ENCODE measurements at regions not wholly inside any gene's neighbourhood (a gene's known extent, or its start where the extent isn't known, plus 50 kb on each side); places are given as distances from the start of the nearest gene placed in this dataset.
"Not testable (repeated sequence)": the region's sequence is repeated elsewhere in the genome, so short reads cannot be mapped to it uniquely, and the experiment has no call there.

DNA sequence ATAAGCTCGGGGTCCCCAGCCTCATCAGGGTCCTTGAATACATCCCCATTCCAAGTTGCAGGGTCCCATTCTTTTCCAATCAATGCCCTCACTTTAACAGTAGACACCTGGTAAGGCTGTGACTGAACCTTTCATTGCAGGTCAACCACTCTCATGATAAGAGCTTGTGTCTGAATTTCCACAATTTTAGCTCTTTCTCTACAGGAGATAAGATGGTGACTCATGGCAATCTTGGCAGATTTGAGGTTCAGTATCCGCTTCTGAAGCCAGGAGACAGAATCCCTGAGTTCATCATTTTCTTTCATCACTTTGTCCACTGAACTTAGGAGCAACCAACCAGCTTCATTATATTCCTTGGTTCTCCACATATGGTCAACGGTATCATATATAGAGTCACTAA, 409.9 kb downstream of the TMEM232 start:
- not testable (repeated sequence) for H3K4me3 ChIP-seq (ENCODE audit: low read depth in 1 of 2, low read length in 2 of 2); H3K27ac ChIP-seq (ENCODE audit: low read length); H3K9me3 ChIP-seq (ENCODE audit: control insufficient read depth in 1 of 2, low read length in 2 of 2); H3K27me3 ChIP-seq (ENCODE audit: low read depth, low read length); H3K36me3 ChIP-seq (ENCODE audit: control insufficient read depth in 1 of 2, insufficient read depth in 2 of 2, low read length in 2 of 2); H3K4me1 ChIP-seq (ENCODE audit: control insufficient read depth in 1 of 2, insufficient read depth in 2 of 2, low read length in 2 of 2)

DNA sequence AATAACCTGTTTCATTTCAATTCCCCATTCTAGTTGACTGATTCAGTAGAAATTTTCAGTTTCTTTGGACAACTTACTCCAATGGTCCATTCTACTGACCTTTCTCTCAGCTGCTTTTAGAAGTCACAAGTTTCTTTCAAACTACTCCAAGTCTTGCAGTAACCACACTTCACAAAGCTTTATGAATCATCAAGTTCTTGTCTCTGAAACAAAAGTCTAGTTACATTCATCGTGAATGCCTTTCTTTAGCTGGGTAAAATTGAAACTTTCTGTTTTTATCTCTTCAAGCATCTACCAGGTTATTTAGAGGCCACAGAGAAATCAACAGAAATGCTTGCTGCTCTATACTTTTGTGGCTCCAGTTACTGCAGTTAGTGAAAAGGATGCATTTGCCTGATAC, 405.4 kb downstream of the TMEM232 start:
- H3K9me3 ChIP-seq (ENCODE audit: control insufficient read depth in 1 of 2, low read length in 2 of 2) = no peaks in the 10 kb centered on the region
- no peaks in the 10 kb centered on the region for H3K36me3 ChIP-seq (ENCODE audit: control insufficient read depth in 1 of 2, insufficient read depth in 2 of 2, low read length in 2 of 2)
- H3K4me1 ChIP-seq (ENCODE audit: control insufficient read depth in 1 of 2, insufficient read depth in 2 of 2, low read length in 2 of 2) = no peaks in the 10 kb centered on the region
- no peak overlapping the region for H3K27ac ChIP-seq (ENCODE audit: low read length)
- no peaks in the 10 kb centered on the region for H3K27me3 ChIP-seq (ENCODE audit: low read depth, low read length)
- no peak overlapping the region for H3K4me3 ChIP-seq (ENCODE audit: low read depth in 1 of 2, low read length in 2 of 2)

- H3K36me3 ChIP-seq (ENCODE audit: control insufficient read depth in 1 of 2, insufficient read depth in 2 of 2, low read length in 2 of 2) = no peaks in the 10 kb centered on the region
- no peaks in the 10 kb centered on the region for H3K9me3 ChIP-seq (ENCODE audit: control insufficient read depth in 1 of 2, low read length in 2 of 2)
Observed at GRCh38 chr5:110323357-110323756, 403.1 kb downstream of the TMEM232 start.

GRCh38 chr5:110323832-110324231, 402.6 kb downstream of the TMEM232 start:
- Histone ChIP-seq H3K4me3 (ENCODE audit: low read depth in 1 of 2, low read length in 2 of 2) (no peak overlapping the region), H3K9me3 (ENCODE audit: control insufficient read depth in 1 of 2, low read length in 2 of 2) (no peaks in the 10 kb centered on the region), H3K27ac (ENCODE audit: low read length) (no peak overlapping the region), H3K27me3 (ENCODE audit: low read depth, low read length) (no peaks in the 10 kb centered on the region), H3K36me3 (ENCODE audit: control insufficient read depth in 1 of 2, insufficient read depth in 2 of 2, low read length in 2 of 2) (no peaks in the 10 kb centered on the region), H3K4me1 (ENCODE audit: control insufficient read depth in 1 of 2, insufficient read depth in 2 of 2, low read length in 2 of 2) (no peaks in the 10 kb centered on the region)

More at GRCh38 chr5:110323357-110323756, 403.1 kb downstream of the TMEM232 start:
- Histone ChIP-seq H3K4me1 (ENCODE audit: control insufficient read depth in 1 of 2, insufficient read depth in 2 of 2, low read length in 2 of 2) (no peaks in the 10 kb centered on the region), H3K27me3 (ENCODE audit: low read depth, low read length) (no peaks in the 10 kb centered on the region), H3K4me3 (ENCODE audit: low read depth in 1 of 2, low read length in 2 of 2) (no peak overlapping the region), H3K27ac (ENCODE audit: low read length) (no peak overlapping the region)

GRCh38 chr5:110324876-110325275, 401.6 kb downstream of the TMEM232 start:
- H3K27me3 ChIP-seq (ENCODE audit: low read depth, low read length) = no peaks in the 10 kb centered on the region
- H3K9me3 ChIP-seq (ENCODE audit: control insufficient read depth in 1 of 2, low read length in 2 of 2) = no peaks in the 10 kb centered on the region
- H3K27ac ChIP-seq (ENCODE audit: low read length) = no peak overlapping the region
- H3K4me3 ChIP-seq (ENCODE audit: low read depth in 1 of 2, low read length in 2 of 2) = no peak overlapping the region
- H3K36me3 ChIP-seq (ENCODE audit: control insufficient read depth in 1 of 2, insufficient read depth in 2 of 2, low read length in 2 of 2) = no peaks in the 10 kb centered on the region
- no peaks in the 10 kb centered on the region for H3K4me1 ChIP-seq (ENCODE audit: control insufficient read depth in 1 of 2, insufficient read depth in 2 of 2, low read length in 2 of 2)

GRCh38 chr5:110329955-110330525, 396.4 kb downstream of the TMEM232 start:
- Histone ChIP-seq H3K27ac (ENCODE audit: low read length) (no peak overlapping the region), H3K36me3 (ENCODE audit: control insufficient read depth in 1 of 2, insufficient read depth in 2 of 2, low read length in 2 of 2) (no peaks in the 10 kb centered on the region), H3K4me1 (ENCODE audit: control insufficient read depth in 1 of 2, insufficient read depth in 2 of 2, low read length in 2 of 2) (no peaks in the 10 kb centered on the region), H3K27me3 (ENCODE audit: low read depth, low read length) (no peaks in the 10 kb centered on the region), H3K4me3 (ENCODE audit: low read depth in 1 of 2, low read length in 2 of 2) (no peak overlapping the region), H3K9me3 (ENCODE audit: control insufficient read depth in 1 of 2, low read length in 2 of 2) (no peaks in the 10 kb centered on the region)

- Histone ChIP-seq H3K27me3 (ENCODE audit: low read depth, low read length) (no peaks in the 10 kb centered on the region), H3K36me3 (ENCODE audit: control insufficient read depth in 1 of 2, insufficient read depth in 2 of 2, low read length in 2 of 2) (no peaks in the 10 kb centered on the region), H3K4me3 (ENCODE audit: low read depth in 1 of 2, low read length in 2 of 2) (no peak overlapping the region), H3K4me1 (ENCODE audit: control insufficient read depth in 1 of 2, insufficient read depth in 2 of 2, low read length in 2 of 2) (no peaks in the 10 kb centered on the region), H3K9me3 (ENCODE audit: control insufficient read depth in 1 of 2, low read length in 2 of 2) (no peaks in the 10 kb centered on the region), H3K27ac (ENCODE audit: low read length) (no peak overlapping the region)
Observed at GRCh38 chr5:110333384-110333783, 393.1 kb downstream of the TMEM232 start.

GRCh38 chr5:110335361-110336066, 391.0 kb downstream of the TMEM232 start:
- Histone ChIP-seq H3K4me3 (ENCODE audit: low read depth in 1 of 2, low read length in 2 of 2) (no peak overlapping the region), H3K36me3 (ENCODE audit: control insufficient read depth in 1 of 2, insufficient read depth in 2 of 2, low read length in 2 of 2) (no peaks in the 10 kb centered on the region), H3K4me1 (ENCODE audit: control insufficient read depth in 1 of 2, insufficient read depth in 2 of 2, low read length in 2 of 2) (peaks cover 0 to 4% of the 10 kb centered on the region in 2 donors), H3K9me3 (ENCODE audit: control insufficient read depth in 1 of 2, low read length in 2 of 2) (no peaks in the 10 kb centered on the region), H3K27me3 (ENCODE audit: low read depth, low read length) (no peaks in the 10 kb centered on the region), H3K27ac (ENCODE audit: low read length) (no peak overlapping the region)

- no peaks in the 10 kb centered on the region for H3K9me3 ChIP-seq (ENCODE audit: control insufficient read depth in 1 of 2, low read length in 2 of 2)
- no peak overlapping the region for H3K27ac ChIP-seq (ENCODE audit: low read length)
- peaks cover 0 to 4% of the 10 kb centered on the region in 2 donors for H3K4me1 ChIP-seq (ENCODE audit: control insufficient read depth in 1 of 2, insufficient read depth in 2 of 2, low read length in 2 of 2)
- H3K4me3 ChIP-seq (ENCODE audit: low read depth in 1 of 2, low read length in 2 of 2) = peak overlapping the region in 1 of 2 donors; percentile 25
- no peaks in the 10 kb centered on the region for H3K27me3 ChIP-seq (ENCODE audit: low read depth, low read length)
- H3K36me3 ChIP-seq (ENCODE audit: control insufficient read depth in 1 of 2, insufficient read depth in 2 of 2, low read length in 2 of 2) = no peaks in the 10 kb centered on the region
Observed at GRCh38 chr5:110338341-110339083, 388.0 kb downstream of the TMEM232 start.

DNA sequence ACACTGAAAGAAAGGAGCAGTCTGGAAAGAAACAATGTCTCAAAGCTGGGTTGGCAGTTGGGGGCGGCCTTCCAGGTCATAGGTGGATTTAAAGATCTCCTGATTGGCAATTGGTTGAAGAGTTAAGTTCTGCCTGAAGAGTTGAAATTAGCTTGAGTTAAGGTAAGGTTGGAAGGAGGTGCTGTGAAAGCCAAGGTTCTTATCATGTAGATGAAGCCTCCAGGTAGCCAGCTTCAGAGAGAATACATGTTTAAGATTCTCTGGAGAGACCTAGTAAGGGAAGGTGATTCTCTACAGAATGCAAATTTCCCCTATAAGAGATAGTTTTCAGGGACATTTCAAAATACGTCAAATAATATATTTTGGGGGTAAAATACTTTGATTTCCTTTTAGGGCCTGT, 387.1 kb downstream of the TMEM232 start:
- H3K36me3 ChIP-seq (ENCODE audit: control insufficient read depth in 1 of 2, insufficient read depth in 2 of 2, low read length in 2 of 2) = no peaks in the 10 kb centered on the region
- H3K27ac ChIP-seq (ENCODE audit: low read length) = no peak overlapping the region
- H3K4me1 ChIP-seq (ENCODE audit: control insufficient read depth in 1 of 2, insufficient read depth in 2 of 2, low read length in 2 of 2) = peaks cover 0 to 4% of the 10 kb centered on the region in 2 donors
- H3K4me3 ChIP-seq (ENCODE audit: low read depth in 1 of 2, low read length in 2 of 2) = no peak overlapping the region
- H3K27me3 ChIP-seq (ENCODE audit: low read depth, low read length) = no peaks in the 10 kb centered on the region
- H3K9me3 ChIP-seq (ENCODE audit: control insufficient read depth in 1 of 2, low read length in 2 of 2) = no peaks in the 10 kb centered on the region

DNA sequence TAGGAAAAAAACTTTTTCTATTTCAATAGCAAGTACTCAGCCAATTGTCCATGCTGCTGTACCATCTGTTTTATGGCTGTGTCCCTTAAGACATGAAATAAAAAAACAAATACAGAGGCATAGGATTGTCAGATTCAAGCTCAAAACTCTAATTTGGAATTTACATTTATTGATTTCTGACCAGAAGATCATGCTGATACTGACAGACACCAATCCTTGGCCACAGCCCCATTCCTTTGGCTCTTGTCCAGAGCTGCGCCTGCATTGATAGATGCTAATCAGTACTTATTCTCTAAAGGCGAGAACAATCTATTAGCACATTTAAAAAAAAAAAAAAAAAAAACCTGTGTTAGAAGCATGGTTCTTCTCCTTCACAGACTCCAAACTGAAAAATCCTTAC, 384.6 kb downstream of the TMEM232 start:
- no peak overlapping the region for H3K4me3 ChIP-seq (ENCODE audit: low read depth in 1 of 2, low read length in 2 of 2)
- no peaks in the 10 kb centered on the region for H3K9me3 ChIP-seq (ENCODE audit: control insufficient read depth in 1 of 2, low read length in 2 of 2)
- no peaks in the 10 kb centered on the region for H3K36me3 ChIP-seq (ENCODE audit: control insufficient read depth in 1 of 2, insufficient read depth in 2 of 2, low read length in 2 of 2)
- H3K4me1 ChIP-seq (ENCODE audit: control insufficient read depth in 1 of 2, insufficient read depth in 2 of 2, low read length in 2 of 2) = peaks cover 0 to 6% of the 10 kb centered on the region in 2 donors
- H3K27ac ChIP-seq (ENCODE audit: low read length) = no peak overlapping the region
- no peaks in the 10 kb centered on the region for H3K27me3 ChIP-seq (ENCODE audit: low read depth, low read length)

Measured in muscle layer of duodenum (tissue), 2 donors.